Gastrocnemius medialis (tissue), 4 donors: ENCODE measurements at regions not wholly inside any gene's neighbourhood (a gene's known extent, or its start where the extent isn't known, plus 50 kb on each side); places are given as distances from the start of the nearest gene placed in this dataset.
"Not testable (repeated sequence)": the region's sequence is repeated elsewhere in the genome, so short reads cannot be mapped to it uniquely, and the experiment has no call there.

Experiments
- ATAC-seq, 2 donors: fragments of 150-250 bp; one replicate each; pipeline ENCODE4 v1.9.1; 2016
- DNase-seq, 2 donors: peaks; one replicate each; pipeline ENCODE4 v3.0.0-alpha.2; 2019
- H3K27ac ChIP-seq, 4 donors: fragments of 200-600 bp; sonication (generic); 1 replicate in 1 of 4; 2 replicates in 3 of 4; pipeline ENCODE4 v1.5.1; 2016 to 2018; ENCODE audit warnings: mild to moderate bottlenecking in 2 of 4, moderate library complexity in 1 of 4
- H3K27me3 ChIP-seq, 3 donors: fragments of 200-600 bp; sonication (generic) in 2 of 3; 1 replicate in 1 of 3; 2 replicates in 2 of 3; pipeline versions ENCODE4 v1.5.1 to v1.6.0; 2016 to 2019; ENCODE audit warnings: mild to moderate bottlenecking in 1 of 3, moderate library complexity in 1 of 3
- H3K36me3 ChIP-seq, 2 donors: fragments of 200-600 bp; sonication (generic) in 1 of 2; one replicate each; pipeline ENCODE4 v1.5.1; 2017 to 2018
- H3K4me1 ChIP-seq, 2 donors: fragments of 200-600 bp; sonication (generic) in 1 of 2; one replicate each; pipeline ENCODE4 v1.5.1; 2016 to 2017; ENCODE audit warnings: mild to moderate bottlenecking in 2 of 2
- H3K4me3 ChIP-seq, 4 donors: fragments of 200-600 bp; sonication (generic) in 3 of 4; 1 replicate in 1 of 4; 2 replicates in 3 of 4; pipeline ENCODE4 v1.5.1; 2016 to 2019; ENCODE audit warnings: mild to moderate bottlenecking in 2 of 4
- H3K9me3 ChIP-seq, 3 donors: fragments of 200-600 bp; sonication (generic) in 2 of 3; 1 replicate in 1 of 3; 2 replicates in 2 of 3; pipeline ENCODE4 v1.5.1; 2016 to 2019
- CTCF ChIP-seq, 5 experiments: fragments of 450-650 bp in 3 of 5; fragments of 200-600 bp in 2 of 5; sonication (generic) in 2 of 5; IDR thresholded peaks in 4 of 5; conservative IDR thresholded peaks in 1 of 5; 1 replicate in 4 of 5; 2 replicates in 1 of 5; pipeline ENCODE4 v1.5.1; 2016 to 2019; ENCODE audit warnings: antibody characterized with exemption in 5 of 5, mild to moderate bottlenecking in 3 of 5, moderate library complexity in 3 of 5
- POLR2A ChIP-seq, 2 donors: fragments of 450-650 bp; IDR thresholded peaks; one replicate each; pipeline ENCODE4 v1.6.1; 2017; ENCODE audit warnings: antibody characterized with exemption in 2 of 2, mild to moderate bottlenecking in 2 of 2, moderate library complexity in 2 of 2
- in situ Hi-C, 4 donors: fragments of 200-750 bp; cut with MboI; loops; one replicate each; pipeline versions ENCODE4 v1.15.0 to v1.8.0; 2017; ENCODE audit warnings: low sequenced_read_pairs in 4 of 4
- intact Hi-C: fragments of 100-400 bp; cut with DNase I; formaldehyde crosslinking; loops from one replicate; pipeline ENCODE4 v1.15.1; 2023; ENCODE audit warnings: low total_unique reads

- Histone ChIP-seq H3K9me3 (no peaks in the 10 kb centered on the region), H3K27me3 (no peaks in the 10 kb centered on the region), H3K4me1 (no peaks in the 10 kb centered on the region), H3K27ac (no peak overlapping the region), H3K4me3 (no peak overlapping the region), H3K36me3 (no peaks in the 10 kb centered on the region)
- ATAC-seq (no peak), DNase-seq (no peak)
- no peak for TF ChIP-seq CTCF (IDR thresholded peaks at IDR 0.05 in 4 of 5, conservative IDR thresholded peaks at IDR 0.05 in 1 of 5)
- TF ChIP-seq POLR2A (IDR thresholded peaks at IDR 0.05), result no peak
- intact Hi-C loops, result no loop called here
- in situ Hi-C loops, result no loop called here
These were observed 442.0 kb downstream of the BTG1 start for GRCh38 chr12:91703491-91704283.

- no peaks in the 10 kb centered on the region for H3K9me3 ChIP-seq
- intact Hi-C loops, result no loop called here
- no peak overlapping the region for H3K27ac ChIP-seq
- in situ Hi-C loops, result no loop called here
- H3K36me3 ChIP-seq, result no peaks in the 10 kb centered on the region
- ATAC-seq (no peak), DNase-seq (no peak)
- no peak overlapping the region for H3K4me3 ChIP-seq
- TF ChIP-seq CTCF (IDR thresholded peaks at IDR 0.05 in 4 of 5, conservative IDR thresholded peaks at IDR 0.05 in 1 of 5) (no peak), POLR2A (IDR thresholded peaks at IDR 0.05) (no peak)
- H3K4me1 ChIP-seq, result no peaks in the 10 kb centered on the region
- no peaks in the 10 kb centered on the region for H3K27me3 ChIP-seq
These were observed 442.7 kb downstream of the BTG1 start for GRCh38 chr12:91702843-91703425.

- H3K4me3 ChIP-seq, result no peak overlapping the region
- H3K9me3 ChIP-seq, result no peaks in the 10 kb centered on the region
- H3K4me1 ChIP-seq, result no peaks in the 10 kb centered on the region
- no peak for ATAC-seq
- no peaks in the 10 kb centered on the region for H3K27me3 ChIP-seq
- DNase-seq, result no peak
- no peaks in the 10 kb centered on the region for H3K36me3 ChIP-seq
- H3K27ac ChIP-seq, result no peak overlapping the region
- in situ Hi-C loops (no loop called here), intact Hi-C loops (no loop called here)
- TF ChIP-seq POLR2A (IDR thresholded peaks at IDR 0.05) (no peak), CTCF (IDR thresholded peaks at IDR 0.05 in 4 of 5, conservative IDR thresholded peaks at IDR 0.05 in 1 of 5) (no peak)
These were observed 449.7 kb downstream of the BTG1 start for GRCh38 chr12:91695964-91696363.

- intact Hi-C loops, H3K27me3 ChIP-seq, DNase-seq, H3K4me3 ChIP-seq, H3K9me3 ChIP-seq, H3K27ac ChIP-seq, H3K36me3 ChIP-seq, in situ Hi-C loops, ATAC-seq, H3K4me1 ChIP-seq: not testable (repeated sequence)
These were observed 450.2 kb downstream of the BTG1 start for GRCh38 chr12:91695406-91695805.

- no peaks in the 10 kb centered on the region for H3K27me3 ChIP-seq
- in situ Hi-C loops, result no loop called here
- intact Hi-C loops, result no loop called here
- no peaks in the 10 kb centered on the region for H3K4me1 ChIP-seq
- no peak for ATAC-seq
- TF ChIP-seq POLR2A (IDR thresholded peaks at IDR 0.05), result no peak
- TF ChIP-seq CTCF (IDR thresholded peaks at IDR 0.05 in 4 of 5, conservative IDR thresholded peaks at IDR 0.05 in 1 of 5), result no peak
- no peak overlapping the region for H3K27ac ChIP-seq
- DNase-seq, result no peak
- no peaks in the 10 kb centered on the region for H3K9me3 ChIP-seq
- no peaks in the 10 kb centered on the region for H3K36me3 ChIP-seq
- H3K4me3 ChIP-seq, result no peak overlapping the region
These were observed 455.1 kb downstream of the BTG1 start for GRCh38 chr12:91690531-91690930.
